GM12892 (cell line): ENCODE measurements at regions not wholly inside any gene's neighbourhood (a gene's known extent, or its start where the extent isn't known, plus 50 kb on each side); places are given as distances from the start of the nearest gene placed in this dataset.

Source experiments
- POLR2A ChIP-seq: IDR thresholded peaks from 2 replicates; pipeline ENCODE4 v1.6.1; 2011; ENCODE audit warnings: low read depth, low read length, control low read depth
- POLR2AphosphoS5 ChIP-seq: IDR thresholded peaks from 2 replicates; pipeline ENCODE4 v1.6.1; 2011; ENCODE audit warnings: low read depth, low read length, control low read depth

GRCh38 chr10:129099992-129100391, 367.0 kb upstream of the MGMT start:
- no peak for TF ChIP-seq POLR2AphosphoS5
- TF ChIP-seq POLR2A: no peak
